NCI-H345 treated with DMSO at 0.1 percent for 48 hours (cell line): ENCODE measurements at regions not wholly inside any gene's neighbourhood (a gene's known extent, or its start where the extent isn't known, plus 50 kb on each side); places are given as distances from the start of the nearest gene placed in this dataset.

ENCODE experiments used
- DNase-seq: peaks from one replicate; lab custom pipeline; 2025; ENCODE audit not compliant: unreplicated experiment; lab: John Stamatoyannopoulos, UW

- peak; percentile 14 for DNase-seq
These were observed 55.1 kb upstream of the RGS4 start for GRCh38 chr1:163013826-163014600.

- no peak for DNase-seq
These were observed 62.9 kb upstream of the RGS4 start for GRCh38 chr1:163006051-163006834.

GRCh38 chr1:162997499-162998285, 71.5 kb upstream of the RGS4 start:
- no peak for DNase-seq

DNA sequence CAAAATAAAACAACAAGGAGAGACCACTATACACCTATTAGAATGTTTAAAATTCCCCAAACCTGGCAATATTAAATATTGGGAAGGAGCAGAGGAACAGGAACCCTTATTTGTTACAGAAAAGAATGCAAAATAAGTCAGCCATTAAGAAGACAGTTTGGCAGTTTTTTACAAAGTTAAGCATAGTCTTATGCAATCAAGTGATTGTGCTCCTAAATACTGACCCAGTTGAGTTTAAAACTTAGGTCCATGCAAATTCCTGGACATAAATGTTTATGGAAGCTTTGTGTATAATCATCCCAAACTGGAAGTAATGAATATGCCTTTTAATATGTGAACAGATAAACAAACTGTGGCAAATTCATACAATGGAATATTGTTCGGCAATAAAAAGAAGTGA, 72.9 kb upstream of the RGS4 start:
- DNase-seq, result no peak

GRCh38 chr1:162994921-162995320, 74.2 kb upstream of the RGS4 start:
- no peak for DNase-seq

- no peak for DNase-seq
These were observed 75.3 kb upstream of the RGS4 start for GRCh38 chr1:162993846-162994245.

DNA sequence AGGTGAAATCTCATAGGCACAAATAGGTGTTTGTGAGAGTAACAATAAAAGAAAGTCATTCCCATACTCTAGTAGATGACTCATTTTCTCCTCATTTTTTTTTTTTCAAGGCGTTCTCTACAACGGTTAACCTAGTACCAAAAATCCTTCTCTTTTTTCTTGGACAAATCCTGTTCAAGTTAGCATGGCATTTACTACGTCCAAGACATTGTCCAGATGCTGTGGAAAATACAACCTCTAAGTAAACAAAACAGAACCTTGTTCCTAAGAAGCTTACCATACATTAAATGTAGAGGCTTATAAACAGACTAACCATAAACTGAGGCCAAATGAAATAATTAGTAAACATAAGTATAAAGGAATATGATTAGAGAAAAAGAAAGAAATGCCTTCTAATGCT, 76.2 kb upstream of the RGS4 start:
- no peak for DNase-seq

DNA sequence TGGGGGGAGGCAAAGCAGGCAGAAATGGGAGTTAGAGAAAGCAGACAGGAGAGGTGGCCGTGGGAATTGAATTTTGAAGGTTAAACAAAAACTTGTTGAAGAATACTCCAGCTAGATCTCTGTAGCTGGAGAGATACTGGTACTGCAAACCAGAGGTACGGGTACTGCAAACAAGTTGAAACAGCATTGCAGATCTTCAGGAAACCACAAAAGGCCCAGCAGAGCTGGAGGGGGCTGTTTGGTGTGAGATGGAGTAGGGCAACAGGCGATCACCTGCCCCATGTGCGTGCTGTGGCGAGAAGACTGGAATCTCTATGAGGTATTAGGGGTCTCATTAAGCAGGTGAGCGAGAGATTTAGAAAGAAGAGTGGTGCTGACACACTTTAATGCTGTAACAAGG, 77.7 kb upstream of the RGS4 start:
- DNase-seq, result no peak

DNA sequence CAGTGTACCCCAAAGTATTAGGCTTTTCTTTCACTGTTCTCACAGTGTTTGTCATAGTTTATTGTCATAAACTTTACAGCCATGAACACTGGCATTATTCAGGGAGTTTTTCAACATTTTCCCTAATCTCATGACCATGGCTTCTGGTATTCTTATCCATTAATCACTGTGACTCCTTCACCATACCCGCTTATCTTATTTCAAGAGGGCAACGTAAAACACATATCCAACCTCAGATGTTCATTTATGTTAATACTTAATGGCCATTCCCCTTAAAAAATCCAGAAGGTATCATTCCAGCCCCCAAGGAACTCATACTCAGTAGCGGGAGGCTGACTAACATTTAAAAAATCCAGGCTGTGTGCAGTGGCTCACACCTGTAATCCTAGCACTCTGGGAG, 78.5 kb upstream of the RGS4 start:
- DNase-seq, result no peak

DNA sequence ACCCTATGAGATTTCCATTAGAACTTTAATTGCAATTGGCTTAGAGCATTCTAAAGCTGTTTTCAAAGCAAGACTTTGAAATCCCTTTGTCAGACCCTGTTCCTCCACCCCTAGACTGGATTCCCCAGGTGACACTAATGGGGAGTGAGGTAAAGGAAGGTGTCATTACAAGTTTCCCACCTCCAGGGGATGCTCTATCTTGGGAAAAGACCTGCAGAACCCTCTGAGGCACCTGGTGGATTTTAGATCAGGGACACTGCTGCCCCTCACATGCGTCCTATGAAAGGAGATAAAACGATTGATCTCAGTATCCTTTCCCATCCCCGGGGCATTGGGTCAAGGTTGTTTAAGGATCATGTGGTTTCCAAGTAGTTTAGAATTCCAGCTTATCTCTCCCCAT, 80.3 kb upstream of the RGS4 start:
- DNase-seq, result no peak

- DNase-seq, result no peak
These were observed 81.3 kb upstream of the RGS4 start for GRCh38 chr1:162987866-162988265.

GRCh38 chr1:162985816-162986435, 83.2 kb upstream of the RGS4 start:
- no peak for DNase-seq

DNA sequence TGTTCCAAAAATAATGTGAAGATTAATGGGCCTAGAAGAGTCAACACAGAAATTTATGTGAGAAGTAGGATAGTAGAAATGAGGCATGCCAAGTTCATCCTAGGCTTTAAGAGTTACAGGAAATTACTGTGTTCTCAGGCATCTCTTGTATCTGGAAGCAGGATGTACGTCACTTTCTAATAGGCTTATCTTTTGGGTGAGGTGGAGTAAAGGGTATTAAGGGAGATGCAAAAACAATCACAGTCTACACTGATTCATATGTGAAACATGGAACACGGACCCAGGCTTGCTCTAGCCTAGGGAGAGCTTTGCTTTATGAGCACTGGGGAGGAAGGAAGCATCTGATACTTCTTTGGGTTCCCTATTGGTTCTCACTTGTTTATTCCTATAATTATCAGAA, 84.5 kb upstream of the RGS4 start:
- DNase-seq, result no peak

DNA sequence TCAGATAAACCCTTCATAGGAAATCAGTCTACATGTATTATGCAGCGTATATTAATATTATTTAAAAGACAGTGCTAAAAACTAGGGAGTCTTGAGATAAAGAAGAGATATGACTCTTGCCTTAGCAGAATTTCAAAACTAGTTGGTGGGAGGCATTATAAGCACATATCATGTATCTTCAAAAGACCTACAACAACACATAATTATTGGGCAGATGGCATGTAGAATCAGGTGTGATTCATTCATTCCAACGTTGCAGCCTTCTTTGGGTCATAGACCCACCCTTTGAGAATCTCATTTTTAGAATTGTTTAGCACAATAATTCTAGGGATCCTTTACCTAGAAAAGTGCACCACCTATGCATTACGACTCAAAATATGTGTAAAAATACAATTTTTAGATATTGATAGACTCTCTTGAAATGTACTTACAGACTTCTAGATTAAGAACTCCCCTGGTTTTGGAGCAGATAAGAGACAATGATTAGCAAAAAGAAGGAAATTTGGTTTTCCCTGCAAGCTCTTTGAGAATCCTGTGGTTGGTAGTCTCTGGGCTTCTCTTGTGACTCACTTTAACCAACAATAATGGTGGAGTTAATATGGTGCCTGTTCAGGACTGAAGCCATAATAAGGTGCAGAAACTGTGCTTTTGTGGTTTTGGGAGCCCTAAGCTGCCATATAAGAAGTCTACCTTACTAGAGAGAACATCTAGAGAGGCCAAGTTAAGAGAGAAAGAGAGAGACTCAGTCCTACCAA, 85.3 kb upstream of the RGS4 start:
- DNase-seq, result no peak

GRCh38 chr1:162982364-162982763, 86.8 kb upstream of the RGS4 start:
- DNase-seq, result no peak

GRCh38 chr1:162977944-162978568, 91.1 kb upstream of the RGS4 start:
- no peak for DNase-seq

- DNase-seq, result no peak
These were observed 92.5 kb upstream of the RGS4 start for GRCh38 chr1:162976628-162977027.

DNA sequence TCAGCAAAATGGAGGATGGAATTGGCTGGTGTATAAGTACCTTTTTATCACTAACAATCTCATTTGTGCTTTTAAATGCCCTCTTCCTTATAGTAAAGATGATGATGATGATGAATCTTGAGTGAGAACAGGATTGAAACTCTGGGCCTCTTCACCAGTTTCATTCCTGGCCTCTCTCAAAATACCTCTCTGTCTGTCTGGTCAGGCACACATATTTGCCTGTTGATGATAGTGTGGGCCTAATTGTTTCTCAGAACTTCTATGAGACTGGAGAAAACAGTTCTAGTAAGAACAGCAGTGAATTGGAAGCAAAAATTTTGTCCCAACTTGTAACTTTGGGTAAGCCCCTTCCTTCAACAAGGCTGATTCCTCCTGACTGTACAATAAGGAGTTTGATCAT, 94.4 kb upstream of the RGS4 start:
- DNase-seq, result no peak

DNA sequence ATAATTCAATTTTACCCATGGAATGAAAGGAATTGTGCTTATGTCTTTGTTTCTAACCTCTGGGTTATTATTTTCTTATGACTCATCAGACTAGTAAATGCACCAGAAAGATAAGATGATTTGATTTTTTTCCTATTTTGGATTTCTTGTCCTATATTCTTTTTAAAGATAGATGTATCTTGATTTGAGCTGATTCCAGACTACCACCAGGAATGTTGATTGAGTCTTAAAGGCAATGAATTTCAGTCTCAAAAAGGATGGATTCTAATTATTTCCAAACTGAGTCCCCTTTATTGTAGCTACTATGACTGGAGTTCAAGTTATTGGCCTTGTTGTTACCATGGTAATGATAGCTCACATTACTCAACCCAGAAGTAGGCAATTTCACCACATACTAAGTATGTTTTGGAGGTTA, 95.8 kb upstream of the RGS4 start:
- DNase-seq, result no peak

GRCh38 chr1:162972773-162973172, 96.4 kb upstream of the RGS4 start:
- DNase-seq, result no peak
